SU-DHL-6 (cell line): ENCODE measurements at regions not wholly inside any gene's neighbourhood (a gene's known extent, or its start where the extent isn't known, plus 50 kb on each side); places are given as distances from the start of the nearest gene placed in this dataset.

ENCODE experiments used
- EZH2phosphoT487 ChIP-seq: fragments of 200-600 bp; sonication (generic), shearing (Covaris generic); conservative IDR thresholded peaks from 2 replicates; pipeline ENCODE4 v1.6.1; 2018; ENCODE audit warnings: mild to moderate bottlenecking, antibody characterized with exemption, low read length, moderate library complexity, mixed read lengths
- TF ChIP-seq, protein P1 (sequence below): fragments of 200-600 bp; sonication (generic); IDR thresholded peaks from one replicate; pipeline ENCODE4 v1.5.1; 2017; ENCODE audit warnings: antibody characterized with exemption, mild to moderate bottlenecking, low read length, moderate library complexity; ENCODE audit not compliant: insufficient read depth, poor library complexity, severe bottlenecking

DNA sequence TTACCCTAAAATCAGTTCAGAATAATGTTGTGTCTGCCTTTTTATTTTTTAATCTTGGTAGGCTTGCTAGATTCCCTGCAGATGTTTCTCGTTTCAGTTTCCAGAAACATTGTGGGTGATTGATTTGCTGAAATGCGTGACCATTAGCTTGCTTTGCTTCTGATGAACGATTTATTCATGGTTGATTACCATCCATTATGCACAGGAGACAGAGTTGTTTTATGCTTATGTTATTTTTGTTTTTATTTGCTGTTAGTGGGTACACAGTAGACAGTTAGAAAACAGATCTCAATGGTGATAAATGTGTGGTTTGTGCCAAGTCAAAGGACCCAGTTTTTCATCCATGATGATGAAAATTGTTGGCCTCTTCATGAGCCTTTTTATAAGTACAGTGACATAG lies 455.6 kb upstream of the BOD1L1 start:
- TF ChIP-seq, protein P1, sequence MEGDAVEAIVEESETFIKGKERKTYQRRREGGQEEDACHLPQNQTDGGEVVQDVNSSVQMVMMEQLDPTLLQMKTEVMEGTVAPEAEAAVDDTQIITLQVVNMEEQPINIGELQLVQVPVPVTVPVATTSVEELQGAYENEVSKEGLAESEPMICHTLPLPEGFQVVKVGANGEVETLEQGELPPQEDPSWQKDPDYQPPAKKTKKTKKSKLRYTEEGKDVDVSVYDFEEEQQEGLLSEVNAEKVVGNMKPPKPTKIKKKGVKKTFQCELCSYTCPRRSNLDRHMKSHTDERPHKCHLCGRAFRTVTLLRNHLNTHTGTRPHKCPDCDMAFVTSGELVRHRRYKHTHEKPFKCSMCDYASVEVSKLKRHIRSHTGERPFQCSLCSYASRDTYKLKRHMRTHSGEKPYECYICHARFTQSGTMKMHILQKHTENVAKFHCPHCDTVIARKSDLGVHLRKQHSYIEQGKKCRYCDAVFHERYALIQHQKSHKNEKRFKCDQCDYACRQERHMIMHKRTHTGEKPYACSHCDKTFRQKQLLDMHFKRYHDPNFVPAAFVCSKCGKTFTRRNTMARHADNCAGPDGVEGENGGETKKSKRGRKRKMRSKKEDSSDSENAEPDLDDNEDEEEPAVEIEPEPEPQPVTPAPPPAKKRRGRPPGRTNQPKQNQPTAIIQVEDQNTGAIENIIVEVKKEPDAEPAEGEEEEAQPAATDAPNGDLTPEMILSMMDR, result no peak
- TF ChIP-seq EZH2phosphoT487, result no peak
